GM12878 (cell line): ENCODE measurements at regions not wholly inside any gene's neighbourhood (a gene's known extent, or its start where the extent isn't known, plus 50 kb on each side); places are given as distances from the start of the nearest gene placed in this dataset.

Experiments
- ATAC-seq: fragments of 200-7000 bp; cut with Tn5 transposase; 3 replicates; pipeline ENCODE4 v1.9.1; 2020; ENCODE audit warnings: mild to moderate bottlenecking, moderate library complexity
- BruUV-seq: library from RNA; stranded (reverse); fragments of 400-500 nt; replicated peaks from 2 replicates; lab custom pipeline; 2021; lab: Mats Ljungman, UMichigan
- CTCF ChIA-PET: fragments of 300-600 bp; sonication (Branson Sonifier 250); formaldehyde crosslinking; extraction: SDS; loops from one replicate; lab custom pipeline; 2021; ENCODE audit warnings: inconsistent platforms; lab: Yijun Ruan, JAX
- POLR2A ChIA-PET: fragments of 350-600 bp; formaldehyde crosslinking; extraction: SDS; loops from one replicate; lab custom pipeline; 2021; ENCODE audit warnings: inconsistent platforms; lab: Charles Lee
- RAD21 ChIA-PET: fragments of 300-600 bp; sonication (Branson Sonifier 250); formaldehyde crosslinking; loops from one replicate; lab custom pipeline; 2023; ENCODE audit warnings: antibody characterized with exemption; ENCODE audit not compliant: unreplicated experiment; lab: Charles Lee
- SMC1A ChIA-PET: fragments of 300-600 bp; sonication (Branson Sonifier 250); formaldehyde crosslinking; loops from one replicate; lab custom pipeline; 2023; ENCODE audit not compliant: unreplicated experiment, uncharacterized antibody; lab: Charles Lee
- DNase-seq: peaks from one replicate; pipeline ENCODE4 v3.0.0-alpha.2; 2011; ENCODE audit warnings: low read depth, low spot score
- FAIRE-seq: peaks from 3 replicates; lab custom pipeline; 2011; peaks lifted over from hg19 to GRCh38; lab: Jason Lieb, UNC
- H2AFZ ChIP-seq: 2 replicates; pipeline ENCODE4 v1.6.0; 2011; ENCODE audit warnings: low read depth, low read length, control low read depth; ENCODE audit not compliant: control insufficient read depth
- H3K27ac ChIP-seq: 2 replicates; pipeline ENCODE4 v1.5.1; 2011; ENCODE audit warnings: control low read depth; ENCODE audit not compliant: control insufficient read depth, insufficient read depth
- H3K27me3 ChIP-seq, 2 experiments: replicated peaks in 1 of 2; 2 replicates each; pipeline versions ENCODE4 v1.6.0 to v1.6.1; 2011; ENCODE audit warnings: low read length in 1 of 2; ENCODE audit not compliant: control insufficient read depth in 2 of 2, insufficient read depth in 2 of 2
- H3K36me3 ChIP-seq, 2 experiments: 2 replicates each; pipeline ENCODE4 v1.5.1; 2011; ENCODE audit warnings: low read length in 1 of 2; ENCODE audit not compliant: control insufficient read depth in 2 of 2, insufficient read depth in 2 of 2
- H3K4me1 ChIP-seq: 2 replicates; pipeline ENCODE4 v1.6.1; 2011; ENCODE audit warnings: mild to moderate bottlenecking, low read length, moderate library complexity, mixed read lengths; ENCODE audit not compliant: control insufficient read depth, insufficient read depth
- H3K4me2 ChIP-seq: 2 replicates; pipeline ENCODE4 v1.6.0; 2011; ENCODE audit warnings: control low read depth; ENCODE audit not compliant: control insufficient read depth, insufficient read depth
- H3K4me3 ChIP-seq: fragments of 200-600 bp; sonication (generic); 2 replicates; pipeline ENCODE4 v1.5.1; 2016
- H3K79me2 ChIP-seq: 2 replicates; pipeline ENCODE4 v1.6.0; 2011; ENCODE audit warnings: low read length; ENCODE audit not compliant: control insufficient read depth, insufficient read depth
- H3K9ac ChIP-seq: 2 replicates; pipeline ENCODE4 v1.8.0; 2011; ENCODE audit warnings: low read length, control low read depth, mixed read lengths; ENCODE audit not compliant: control insufficient read depth, insufficient read depth
- H3K9me3 ChIP-seq: replicated peaks from 3 replicates; pipeline ENCODE4 v1.5.1; 2011; ENCODE audit warnings: mild to moderate bottlenecking, low read length; ENCODE audit not compliant: control insufficient read depth, insufficient read depth
- H4K20me1 ChIP-seq: 2 replicates; pipeline ENCODE4 v1.6.0; 2011; ENCODE audit not compliant: control insufficient read depth, insufficient read depth
- FOXK2 ChIP-seq: fragments of 450-650 bp; IDR thresholded peaks from 2 replicates; pipeline ENCODE4 v1.6.1; 2017; ENCODE audit warnings: mild to moderate bottlenecking, moderate library complexity
- whole genome bisulfite sequencing: methylation state at CpG from one replicate; pipeline ENCODE4 v1.1.6; 2016; ENCODE audit warnings: low lambda C conversion rate; ENCODE audit not compliant: insufficient replicate concordance, insufficient coverage; ENCODE audit errors: missing lambda C conversion rate; 5-methylcytosine and 5-hydroxymethylcytosine counted together
- in situ Hi-C: fragments of 300-500 bp; cut with MboI; formaldehyde crosslinking; loops from 9 replicates; pipeline ENCODE4 v1.14.3; 2018; ENCODE audit warnings: mixed read lengths
- intact Hi-C: fragments of 100-400 bp; cut with micrococcal nuclease; formaldehyde crosslinking; loops from one replicate; pipeline ENCODE4 v1.14.2; 2022; ENCODE audit not compliant: unreplicated experiment
- TF ChIP-seq, protein P1 (sequence below): fragments of 450-650 bp; formaldehyde crosslinking; IDR thresholded peaks from 2 replicates; pipeline ENCODE4 v1.4.0; 2020; ENCODE audit warnings: mild to moderate bottlenecking, moderate library complexity

DNA sequence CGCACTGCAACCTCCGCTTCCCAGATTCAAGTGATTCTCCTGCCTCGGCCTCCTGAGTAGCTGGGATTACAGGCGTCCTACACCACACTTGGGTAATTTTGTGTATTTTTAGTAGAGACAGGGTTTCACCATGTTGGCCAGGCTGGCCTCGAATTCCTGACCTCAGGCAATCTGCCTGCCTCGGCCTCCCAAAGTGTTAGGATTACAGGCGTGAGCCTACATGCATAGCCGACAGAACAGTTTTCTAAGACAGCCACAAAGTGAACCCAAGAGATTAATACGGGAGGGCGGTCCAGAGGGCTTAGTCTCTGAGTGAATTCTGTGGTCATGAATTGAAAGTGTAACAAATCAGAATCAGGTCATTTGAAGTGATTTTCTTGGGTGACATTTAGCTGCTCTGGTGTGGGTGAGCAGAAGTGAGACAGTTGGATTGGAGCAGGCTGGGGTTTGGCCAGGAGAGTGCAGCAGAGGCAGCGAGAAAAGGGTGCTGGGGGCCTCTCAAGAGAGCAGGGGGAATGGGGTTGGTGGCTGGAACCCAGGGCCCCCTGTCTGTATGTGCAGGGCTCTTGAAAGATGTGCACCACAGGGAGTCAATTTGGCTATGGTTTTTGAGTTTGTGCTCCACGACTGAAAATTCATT, 231.4 kb upstream of the WSCD1 start:
- Histone ChIP-seq H3K4me3 (no peak overlapping the region), H3K4me1 (no peaks in the 10 kb centered on the region), H3K9ac (no peak overlapping the region), H3K9me3 (no peaks in the 10 kb centered on the region), H2AFZ (no peak overlapping the region), H3K27me3 (no peaks in the 10 kb centered on the region), H4K20me1 (no peaks in the 10 kb centered on the region), H3K27ac (no peak overlapping the region), H3K79me2 (no peaks in the 10 kb centered on the region), H3K4me2 (no peak overlapping the region), H3K36me3 (no peaks in the 10 kb centered on the region)
- ATAC-seq (no peak), DNase-seq (no peak), FAIRE-seq (no peak)
- POLR2A ChIA-PET, result no interaction called here
- RAD21 ChIA-PET, result no interaction called here
- TF ChIP-seq, protein P1, sequence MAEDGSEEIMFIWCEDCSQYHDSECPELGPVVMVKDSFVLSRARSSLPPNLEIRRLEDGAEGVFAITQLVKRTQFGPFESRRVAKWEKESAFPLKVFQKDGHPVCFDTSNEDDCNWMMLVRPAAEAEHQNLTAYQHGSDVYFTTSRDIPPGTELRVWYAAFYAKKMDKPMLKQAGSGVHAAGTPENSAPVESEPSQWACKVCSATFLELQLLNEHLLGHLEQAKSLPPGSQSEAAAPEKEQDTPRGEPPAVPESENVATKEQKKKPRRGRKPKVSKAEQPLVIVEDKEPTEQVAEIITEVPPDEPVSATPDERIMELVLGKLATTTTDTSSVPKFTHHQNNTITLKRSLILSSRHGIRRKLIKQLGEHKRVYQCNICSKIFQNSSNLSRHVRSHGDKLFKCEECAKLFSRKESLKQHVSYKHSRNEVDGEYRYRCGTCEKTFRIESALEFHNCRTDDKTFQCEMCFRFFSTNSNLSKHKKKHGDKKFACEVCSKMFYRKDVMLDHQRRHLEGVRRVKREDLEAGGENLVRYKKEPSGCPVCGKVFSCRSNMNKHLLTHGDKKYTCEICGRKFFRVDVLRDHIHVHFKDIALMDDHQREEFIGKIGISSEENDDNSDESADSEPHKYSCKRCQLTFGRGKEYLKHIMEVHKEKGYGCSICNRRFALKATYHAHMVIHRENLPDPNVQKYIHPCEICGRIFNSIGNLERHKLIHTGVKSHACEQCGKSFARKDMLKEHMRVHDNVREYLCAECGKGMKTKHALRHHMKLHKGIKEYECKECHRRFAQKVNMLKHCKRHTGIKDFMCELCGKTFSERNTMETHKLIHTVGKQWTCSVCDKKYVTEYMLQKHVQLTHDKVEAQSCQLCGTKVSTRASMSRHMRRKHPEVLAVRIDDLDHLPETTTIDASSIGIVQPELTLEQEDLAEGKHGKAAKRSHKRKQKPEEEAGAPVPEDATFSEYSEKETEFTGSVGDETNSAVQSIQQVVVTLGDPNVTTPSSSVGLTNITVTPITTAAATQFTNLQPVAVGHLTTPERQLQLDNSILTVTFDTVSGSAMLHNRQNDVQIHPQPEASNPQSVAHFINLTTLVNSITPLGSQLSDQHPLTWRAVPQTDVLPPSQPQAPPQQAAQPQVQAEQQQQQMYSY (CRISPR knock-in tag), result no peak
- no peak for TF ChIP-seq FOXK2
- 28% methylated on average over 12 of the region's 12 CpGs for WGBS
- CTCF ChIA-PET, result no interaction called here
- no TSS peak for BruUV-seq
- intact Hi-C loops, result no loop called here
- in situ Hi-C loops, result no loop called here
- SMC1A ChIA-PET, result no interaction called here
